HepG2 (cell line): ENCODE measurements at regions not wholly inside any gene's neighbourhood (a gene's known extent, or its start where the extent isn't known, plus 50 kb on each side); places are given as distances from the start of the nearest gene placed in this dataset.

ENCODE experiments used
- ATAC-seq: fragments of 200-7000 bp; cut with Tn5 transposase; 3 replicates; pipeline ENCODE4 v1.9.1; 2020; ENCODE audit warnings: mild to moderate bottlenecking, moderate library complexity
- BruUV-seq: library from RNA; stranded (reverse); fragments of 400-500 nt; replicated peaks from 2 replicates; lab custom pipeline; 2021; lab: Mats Ljungman, UMichigan
- CTCF ChIA-PET: fragments of 300-600 bp; formaldehyde crosslinking; extraction: SDS; loops from one replicate; lab custom pipeline; 2021; ENCODE audit warnings: low total read pairs, inconsistent platforms, low intra/inter-chr PET ratio; lab: Yijun Ruan, JAX
- POLR2A ChIA-PET: fragments of 350-600 bp; sonication (Branson Sonifier 250); formaldehyde crosslinking; loops from one replicate; lab custom pipeline; 2020; ENCODE audit warnings: antibody characterized with exemption, inconsistent platforms; lab: Yijun Ruan, JAX
- DNase-seq: peaks from one replicate; pipeline ENCODE4 v3.0.0-alpha.2; 2015; ENCODE audit warnings: low spot score
- FAIRE-seq: peaks from 3 replicates; lab custom pipeline; 2011; peaks lifted over from hg19 to GRCh38; lab: Jason Lieb, UNC
- H2AFZ ChIP-seq: one replicate; pipeline ENCODE4 v1.6.1; 2011; ENCODE audit warnings: low read length, inconsistent platforms
- H3K27ac ChIP-seq: fragments of 300-600 bp; 3 replicates; pipeline ENCODE4 v1.8.0; 2011; ENCODE audit warnings: mixed run types, mild to moderate bottlenecking, mixed read lengths, low read length, inconsistent platforms; ENCODE audit not compliant: insufficient read depth; ENCODE audit errors: extremely low read length
- H3K27me3 ChIP-seq, 2 experiments: fragments of 200-600 bp in 1 of 2; 2 replicates in 1 of 2; 3 replicates in 1 of 2; pipeline versions ENCODE4 v1.6.0 to v1.8.0; 2011; ENCODE audit warnings: low read length in 2 of 2, mild to moderate bottlenecking in 2 of 2, moderate library complexity in 2 of 2, inconsistent platforms in 1 of 2; ENCODE audit not compliant: insufficient read depth in 2 of 2, control insufficient read depth in 1 of 2
- H3K36me3 ChIP-seq, 2 experiments: fragments of 200-600 bp in 1 of 2; replicated peaks in 1 of 2; 2 replicates in 1 of 2; 3 replicates in 1 of 2; pipeline versions ENCODE4 v1.5.1 to v1.8.0; 2011; ENCODE audit warnings: low read length in 2 of 2, inconsistent platforms in 1 of 2; ENCODE audit not compliant: insufficient read depth in 2 of 2, control insufficient read depth in 1 of 2
- H3K4me1 ChIP-seq: 2 replicates; pipeline ENCODE4 v1.5.1; 2012; ENCODE audit warnings: low read length, inconsistent platforms; ENCODE audit not compliant: insufficient read depth
- H3K4me2 ChIP-seq: 2 replicates; pipeline ENCODE4 v1.6.0; 2011; ENCODE audit warnings: low read depth, low read length, inconsistent platforms
- H3K4me3 ChIP-seq, 3 experiments: fragments of 200-600 bp in 1 of 3; sonication (generic), shearing (Covaris generic) in 1 of 3; replicated peaks in 1 of 3; 2 replicates each; pipeline ENCODE4 v1.5.1; 2011 to 2016; ENCODE audit warnings: low read length in 3 of 3, inconsistent platforms in 2 of 3, low read depth in 2 of 3, mild to moderate bottlenecking in 2 of 3, control low read depth in 1 of 3, mixed read lengths in 1 of 3; ENCODE audit not compliant: insufficient read depth in 1 of 3
- H3K79me2 ChIP-seq: one replicate; pipeline ENCODE4 v1.6.1; 2011; ENCODE audit warnings: low read length, inconsistent platforms; ENCODE audit not compliant: insufficient read depth
- H3K9ac ChIP-seq: 2 replicates; pipeline ENCODE4 v1.6.0; 2011; ENCODE audit warnings: mild to moderate bottlenecking, low read depth, low read length, inconsistent platforms; ENCODE audit not compliant: insufficient read depth
- H3K9me3 ChIP-seq: 2 replicates; pipeline ENCODE4 v1.5.1; 2012; ENCODE audit warnings: mild to moderate bottlenecking, low read length
- H4K20me1 ChIP-seq: 2 replicates; pipeline ENCODE4 v1.6.0; 2011; ENCODE audit warnings: inconsistent platforms, mild to moderate bottlenecking, low read length, moderate library complexity; ENCODE audit not compliant: insufficient read depth
- PLRG1 ChIP-seq: fragments of 450-650 bp; conservative IDR thresholded peaks from 2 replicates; pipeline ENCODE4 v1.6.1; 2016
- REL ChIP-seq: sonication (generic); formaldehyde crosslinking; conservative IDR thresholded peaks from 2 replicates; pipeline ENCODE4 v1.8.0; 2022; ENCODE audit warnings: mild to moderate bottlenecking, missing genetic modification reagents, moderate library complexity
- SMARCC2 ChIP-seq: fragments of 450-650 bp; IDR thresholded peaks from 2 replicates; pipeline ENCODE4 v1.6.1; 2017; ENCODE audit warnings: antibody characterized with exemption, mild to moderate bottlenecking
- ZFP36 ChIP-seq: fragments of 150-350 bp; IDR thresholded peaks from 2 replicates; pipeline ENCODE4 v1.6.1; 2018; ENCODE audit warnings: borderline replicate concordance, low read length, low read depth; ENCODE audit not compliant: partially characterized antibody
- ZNF407 ChIP-seq: sonication (generic); formaldehyde crosslinking; IDR thresholded peaks from one replicate; pipeline ENCODE4 v1.5.1; 2020; ENCODE audit warnings: mild to moderate bottlenecking, missing genetic modification reagents; ENCODE audit errors: not compliant biosample characterization
- ZSCAN9 ChIP-seq: IDR thresholded peaks from 2 replicates; pipeline ENCODE4 v1.6.1; 2016; ENCODE audit warnings: borderline replicate concordance
- WGBS: methylation state at CpG from one replicate; pipeline ENCODE4 v1.1.6; 2017; ENCODE audit warnings: low lambda C conversion rate; 5-methylcytosine and 5-hydroxymethylcytosine counted together
- in situ Hi-C: cut with HindIII; loops from 2 replicates; pipeline ENCODE4 v1.10.0; 2017; ENCODE audit warnings: low pct_unique_long_range_greater_than_20kb; ENCODE audit not compliant: extremely low pct_ligation_motif_present
- intact Hi-C: fragments of 100-400 bp; cut with micrococcal nuclease; formaldehyde crosslinking; loops from one replicate; pipeline ENCODE4 v1.10.0; 2022; ENCODE audit not compliant: unreplicated experiment
- TF ChIP-seq, protein P1 (sequence below): sonication (generic); formaldehyde crosslinking; IDR thresholded peaks from 2 replicates; pipeline ENCODE4 v1.8.1; 2023; ENCODE audit warnings: mild to moderate bottlenecking, moderate library complexity, missing genetic modification reagents

DNA sequence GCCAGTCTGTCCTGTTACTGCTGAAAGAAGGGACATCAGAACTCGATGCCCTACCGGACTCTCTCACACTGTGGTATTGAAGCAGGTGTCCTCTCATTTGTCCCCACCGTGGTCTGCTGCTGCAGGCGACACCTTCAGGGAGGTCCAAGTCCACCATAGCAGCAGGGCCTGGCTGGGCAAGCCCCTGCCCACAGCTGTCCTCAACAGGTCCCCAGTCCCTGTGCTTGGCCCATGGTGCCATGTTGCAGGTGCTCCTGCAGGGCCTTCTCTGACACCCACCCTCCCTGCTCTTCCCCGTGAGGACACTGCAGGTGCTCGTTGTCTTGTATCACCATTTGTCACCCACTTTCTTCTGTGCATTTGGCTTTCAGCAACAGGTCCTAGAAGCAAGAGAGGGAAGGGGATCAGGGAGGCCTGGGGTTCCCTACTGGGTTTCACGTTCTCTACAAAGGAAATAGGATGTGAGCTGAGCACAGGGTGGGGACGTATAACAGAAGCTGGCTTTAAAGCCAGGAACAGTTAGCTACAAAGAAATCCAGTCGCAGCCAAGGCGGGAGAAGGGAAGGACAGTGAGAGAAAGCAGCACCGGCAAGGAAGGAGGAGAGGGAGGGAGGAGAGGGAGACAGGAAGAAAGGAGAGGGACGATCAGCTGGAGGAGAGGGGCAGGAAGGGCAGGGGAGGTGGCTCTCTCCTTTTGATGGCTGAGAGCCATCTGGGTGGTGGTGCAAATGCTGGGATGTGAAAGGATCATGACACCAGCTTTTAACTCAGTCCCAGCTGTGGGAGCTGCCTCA, 117.7 kb upstream of the FRMD4A start:
- BruUV-seq = no TSS peak
- Histone ChIP-seq H3K79me2 (no peaks in the 10 kb centered on the region), H3K9ac (no peak overlapping the region), H3K27me3 (no peaks in the 10 kb centered on the region), H2AFZ (no peak overlapping the region), H4K20me1 (no peaks in the 10 kb centered on the region), H3K4me1 (no peaks in the 10 kb centered on the region), H3K9me3 (no peaks in the 10 kb centered on the region), H3K4me3 (no peak overlapping the region), H3K4me2 (no peak overlapping the region), H3K27ac (no peak overlapping the region), H3K36me3 (no peaks in the 10 kb centered on the region)
- TF ChIP-seq SMARCC2 (no peak), PLRG1 (no peak)
- DNase-seq (no peak), ATAC-seq (no peak), FAIRE-seq (no peak)
- in situ Hi-C loops = no loop called here
- intact Hi-C loops = no loop called here
- POLR2A ChIA-PET = no interaction called here
- WGBS = 43% methylated on average over 12 of the region's 12 CpGs
- CTCF ChIA-PET = no interaction called here

DNA sequence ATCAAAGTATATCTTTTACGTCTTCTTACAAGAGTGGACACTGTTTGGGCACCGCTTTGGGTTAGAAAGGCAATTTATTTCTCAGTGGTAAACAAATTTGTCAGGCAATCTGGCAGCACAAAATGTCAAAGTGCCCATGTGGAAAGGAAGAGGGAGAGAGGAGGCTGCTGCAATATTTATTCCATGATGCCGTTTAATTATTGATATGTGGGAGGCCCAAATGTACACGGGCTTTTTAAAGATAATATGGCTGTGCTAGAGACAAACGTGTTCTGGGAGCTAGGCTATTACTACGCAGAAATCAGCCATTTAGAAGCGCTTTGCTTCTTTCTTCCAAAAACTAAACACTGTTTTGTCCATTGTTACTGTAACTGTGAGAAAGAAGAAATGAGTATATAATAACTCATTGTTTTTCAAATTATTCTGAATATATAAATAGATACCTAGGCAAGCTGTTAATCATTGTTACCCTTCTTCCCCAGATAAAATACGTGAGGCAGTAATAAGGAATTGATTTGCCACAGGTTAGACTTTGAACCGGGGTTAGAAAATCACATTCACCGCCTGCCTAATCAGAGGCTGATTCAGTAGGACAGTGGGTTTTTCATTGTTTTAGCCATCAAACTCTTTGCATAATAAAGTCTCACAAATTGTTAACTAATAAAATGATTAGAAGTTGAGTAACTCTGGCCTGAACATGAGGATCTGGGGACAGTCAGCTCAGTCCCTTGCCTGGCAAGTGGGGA, 116.5 kb upstream of the FRMD4A start:
- FAIRE-seq (no peak), ATAC-seq (no peak), DNase-seq (no peak)
- Histone ChIP-seq H3K36me3 (no peaks in the 10 kb centered on the region), H3K79me2 (no peaks in the 10 kb centered on the region), H3K4me1 (no peaks in the 10 kb centered on the region), H3K9ac (no peak overlapping the region), H3K9me3 (no peaks in the 10 kb centered on the region), H2AFZ (no peak overlapping the region), H3K4me2 (no peak overlapping the region), H4K20me1 (no peaks in the 10 kb centered on the region), H3K27me3 (no peaks in the 10 kb centered on the region), H3K4me3 (no peak overlapping the region), H3K27ac (no peak overlapping the region)
- in situ Hi-C loops = no loop called here
- intact Hi-C loops = no loop called here
- BruUV-seq = no TSS peak
- ChIA-PET POLR2A (no interaction called here), CTCF (no interaction called here)
- 34% methylated on average over 10 of the region's 10 CpGs for WGBS
- TF ChIP-seq ZNF407 (CRISPR knock-in tag) (no peak), ZSCAN9 (no peak), ZFP36 (no peak), REL (no peak)
- TF ChIP-seq, protein P1, sequence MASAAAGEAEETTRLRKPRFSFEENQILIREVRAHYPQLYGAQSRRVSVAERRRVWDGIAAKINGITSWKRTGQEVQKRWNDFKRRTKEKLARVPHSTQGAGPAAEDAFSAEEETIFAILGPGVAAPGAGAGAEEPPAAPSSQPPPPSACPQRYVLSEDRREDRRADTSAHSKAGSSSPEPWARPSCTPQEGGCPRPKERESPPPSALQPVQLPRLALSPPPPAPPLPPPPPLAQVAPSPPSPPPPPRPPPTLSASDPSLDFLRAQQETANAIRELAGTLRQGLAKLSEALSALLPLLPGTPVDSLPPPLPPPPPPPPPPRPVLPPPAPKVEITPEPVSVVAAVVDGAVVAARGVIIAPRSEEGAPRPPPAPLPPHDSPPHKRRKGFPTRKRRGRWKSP (CRISPR knock-in tag) = no peak
